Stimulated activated CD8-positive, alpha-beta memory T cell treated with anti-CD3 and anti-CD28 coated beads, Interleukin-15, amount 100 ng/mL, for 4 hours (primary cell): ENCODE measurements at regions not wholly inside any gene's neighbourhood (a gene's known extent, or its start where the extent isn't known, plus 50 kb on each side); places are given as distances from the start of the nearest gene placed in this dataset.
"Not testable (repeated sequence)": the region's sequence is repeated elsewhere in the genome, so short reads cannot be mapped to it uniquely, and the experiment has no call there.

Source experiments
- DNase-seq, 2 donors: peaks; one replicate each; pipeline ENCODE4 v3.0.0-alpha.2; 2020; ENCODE audit warnings: low read depth in 2 of 2

- DNase-seq: no peak
Measured at GRCh38 chr3:139095803-139096466, 51.2 kb upstream of the PRR23C start.

- no peak for DNase-seq
Measured at GRCh38 chr3:139096670-139097069, 52.0 kb upstream of the PRR23C start.

GRCh38 chr3:139098391-139098790, 53.7 kb upstream of the PRR23C start:
- DNase-seq: no peak

- no peak for DNase-seq
Measured at GRCh38 chr3:139099968-139100817, 55.5 kb upstream of the PRR23C start.

GRCh38 chr3:139100821-139101220, 56.1 kb upstream of the PRR23C start:
- DNase-seq: no peak

GRCh38 chr3:139101396-139101795, 56.7 kb upstream of the PRR23C start:
- no peak for DNase-seq

GRCh38 chr3:139103484-139103883, 58.8 kb upstream of the PRR23C start:
- DNase-seq: no peak

- no peak for DNase-seq
Measured at GRCh38 chr3:139104062-139104461, 59.4 kb upstream of the PRR23C start.

- no peak for DNase-seq
Measured at GRCh38 chr3:139105154-139105702, 60.5 kb upstream of the PRR23C start.

- DNase-seq: no peak
Measured at GRCh38 chr3:139106013-139106932, 61.6 kb upstream of the PRR23C start.

- DNase-seq: no peak
Measured at GRCh38 chr3:139107424-139108252, 62.9 kb upstream of the PRR23C start.

- no peak for DNase-seq
Measured at GRCh38 chr3:139108253-139108969, 63.7 kb upstream of the PRR23C start.

- DNase-seq: no peak
Measured at GRCh38 chr3:139109271-139109670, 64.6 kb upstream of the PRR23C start.

GRCh38 chr3:139110072-139110830, 65.6 kb upstream of the PRR23C start:
- no peak for DNase-seq

GRCh38 chr3:139110929-139111328, 66.2 kb upstream of the PRR23C start:
- not testable (repeated sequence) for DNase-seq

- peak in 1 of 2 donors; percentile 5 for DNase-seq
Measured at GRCh38 chr3:139111392-139112229, 66.9 kb upstream of the PRR23C start.

GRCh38 chr3:139112230-139112558, 67.5 kb upstream of the PRR23C start:
- DNase-seq: no peak

GRCh38 chr3:139113231-139113992, 68.7 kb upstream of the PRR23C start:
- no peak for DNase-seq
